Gastroesophageal sphincter (tissue), 4 donors: ENCODE measurements at regions not wholly inside any gene's neighbourhood (a gene's known extent, or its start where the extent isn't known, plus 50 kb on each side); places are given as distances from the start of the nearest gene placed in this dataset.

Experiments used
- ATAC-seq: fragments of 150-250 bp; one replicate; pipeline ENCODE4 v1.9.1; 2016; ENCODE audit warnings: mild to moderate bottlenecking, moderate library complexity
- H3K27ac ChIP-seq, 4 donors: fragments of 200-600 bp; sonication (generic) in 3 of 4; 1 replicate in 3 of 4; 2 replicates in 1 of 4; pipeline ENCODE4 v1.5.1; 2016 to 2019
- H3K27me3 ChIP-seq: fragments of 200-600 bp; sonication (generic); one replicate; pipeline ENCODE4 v1.5.1; 2019
- H3K36me3 ChIP-seq, 2 donors: fragments of 200-600 bp; sonication (generic); one replicate each; pipeline ENCODE4 v1.5.1; 2019; ENCODE audit warnings: control low read depth in 1 of 2
- H3K4me1 ChIP-seq, 3 donors: fragments of 200-600 bp; sonication (generic); 1 replicate in 2 of 3; 2 replicates in 1 of 3; pipeline ENCODE4 v1.5.1; 2016 to 2019; ENCODE audit warnings: control low read depth in 2 of 3
- H3K4me3 ChIP-seq, 2 donors: fragments of 200-600 bp; sonication (generic); one replicate each; pipeline ENCODE4 v1.5.1; 2019; ENCODE audit warnings: mild to moderate bottlenecking in 1 of 2, moderate library complexity in 1 of 2
- H3K9me3 ChIP-seq, 3 donors: fragments of 200-600 bp; sonication (generic); one replicate each; pipeline ENCODE4 v1.5.1; 2017 to 2019; ENCODE audit warnings: control low read depth in 2 of 3
- CTCF ChIP-seq, 4 experiments: fragments of 200-600 bp in 2 of 4; fragments of 450-650 bp in 2 of 4; sonication (generic) in 1 of 4; IDR thresholded peaks; one replicate each; pipeline ENCODE4 v1.5.1; 2017 to 2019; ENCODE audit warnings: antibody characterized with exemption in 4 of 4, mild to moderate bottlenecking in 2 of 4, moderate library complexity in 2 of 4
- EP300 ChIP-seq: sonication (generic); formaldehyde crosslinking; IDR thresholded peaks from one replicate; pipeline ENCODE4 v1.6.1; 2017; ENCODE audit warnings: antibody characterized with exemption, mild to moderate bottlenecking
- POLR2A ChIP-seq, 2 donors: fragments of 450-650 bp; IDR thresholded peaks; one replicate each; pipeline ENCODE4 v1.6.1; 2017; ENCODE audit warnings: antibody characterized with exemption in 2 of 2, mild to moderate bottlenecking in 2 of 2, moderate library complexity in 1 of 2
- POLR2AphosphoS5 ChIP-seq: sonication (generic); formaldehyde crosslinking; IDR thresholded peaks from one replicate; pipeline ENCODE4 v1.6.1; 2017; ENCODE audit warnings: antibody characterized with exemption
- WGBS, 2 donors: methylation state at CpG; one replicate each; pipeline ENCODE4 v1.1.5; 2018; ENCODE audit warnings: low coverage in 1 of 2; 5-methylcytosine and 5-hydroxymethylcytosine counted together

- Histone ChIP-seq H3K4me3 (no peak overlapping the region), H3K36me3 (no peaks in the 10 kb centered on the region), H3K27me3 (peaks cover under 1% of the 10 kb centered on the region), H3K9me3 (no peaks in the 10 kb centered on the region), H3K27ac (no peak overlapping the region), H3K4me1 (no peaks in the 10 kb centered on the region)
- 33 to 37% methylated on average over 4 to 7 of the region's 7 CpGs for WGBS, 2 donors
- ATAC-seq, result no peak
- no peak for TF ChIP-seq POLR2A (IDR thresholded peaks at IDR 0.05)
These were observed 159.8 kb upstream of the ARG1 start for GRCh38 chr6:131412960-131413830.

- H3K4me3 ChIP-seq, result no peak overlapping the region
- H3K27me3 ChIP-seq, result peaks cover 7% of the 10 kb centered on the region
- TF ChIP-seq CTCF (IDR thresholded peaks at IDR 0.05) (no peak), POLR2AphosphoS5 (no peak), POLR2A (IDR thresholded peaks at IDR 0.05) (no peak), EP300 (no peak)
- no peaks in the 10 kb centered on the region for H3K4me1 ChIP-seq
- WGBS, 2 donors, result 82 to 83% methylated on average over 2 of the region's 2 CpGs
- no peak overlapping the region for H3K27ac ChIP-seq
- no peak for ATAC-seq
- no peaks in the 10 kb centered on the region for H3K9me3 ChIP-seq
- no peaks in the 10 kb centered on the region for H3K36me3 ChIP-seq
These were observed 159.2 kb upstream of the ARG1 start for GRCh38 chr6:131413831-131414191.

GRCh38 chr6:131414956-131415355 is 158.1 kb upstream of the ARG1 start:
- H3K27me3 ChIP-seq, result peaks cover 11% of the 10 kb centered on the region
- H3K36me3 ChIP-seq, result no peaks in the 10 kb centered on the region
- H3K27ac ChIP-seq, result no peak overlapping the region
- TF ChIP-seq EP300 (no peak), CTCF (IDR thresholded peaks at IDR 0.05) (no peak), POLR2AphosphoS5 (no peak), POLR2A (IDR thresholded peaks at IDR 0.05) (no peak)
- no peaks in the 10 kb centered on the region for H3K4me1 ChIP-seq
- WGBS, 2 donors, result 89 to 92% methylated on average over 6 to 7 of the region's 7 CpGs
- H3K9me3 ChIP-seq, result no peaks in the 10 kb centered on the region
- no peak overlapping the region for H3K4me3 ChIP-seq
- no peak for ATAC-seq

- Histone ChIP-seq H3K27ac (no peak overlapping the region), H3K36me3 (no peaks in the 10 kb centered on the region), H3K27me3 (peaks cover 11% of the 10 kb centered on the region), H3K4me3 (no peak overlapping the region), H3K4me1 (no peaks in the 10 kb centered on the region), H3K9me3 (no peaks in the 10 kb centered on the region)
- no peak for ATAC-seq
- no CpG with 5 or more reads among the region's 5 CpGs for WGBS, 2 donors
- TF ChIP-seq EP300 (no peak), POLR2A (IDR thresholded peaks at IDR 0.05) (no peak), CTCF (IDR thresholded peaks at IDR 0.05) (no peak), POLR2AphosphoS5 (no peak)
These were observed 154.6 kb upstream of the ARG1 start for GRCh38 chr6:131418441-131418840.

- H3K27me3 ChIP-seq, result peaks cover 11% of the 10 kb centered on the region
- no peaks in the 10 kb centered on the region for H3K9me3 ChIP-seq
- H3K4me3 ChIP-seq, result no peak overlapping the region
- no peak overlapping the region for H3K27ac ChIP-seq
- no peaks in the 10 kb centered on the region for H3K36me3 ChIP-seq
- ATAC-seq, result no peak
- H3K4me1 ChIP-seq, result no peaks in the 10 kb centered on the region
- TF ChIP-seq CTCF (IDR thresholded peaks at IDR 0.05), result no peak
- no peak for TF ChIP-seq POLR2A (IDR thresholded peaks at IDR 0.05)
- TF ChIP-seq POLR2AphosphoS5, result no peak
- TF ChIP-seq EP300, result no peak
- WGBS, 2 donors, result 0 to 25% methylated on average over 1 of the region's 1 CpG
These were observed 153.3 kb upstream of the ARG1 start for GRCh38 chr6:131419702-131420101.
